ENCODE measurements at regions not wholly inside any gene's neighbourhood (a gene's known extent, or its start where the extent isn't known, plus 50 kb on each side); places are given as distances from the start of the nearest gene placed in this dataset.

DNA sequence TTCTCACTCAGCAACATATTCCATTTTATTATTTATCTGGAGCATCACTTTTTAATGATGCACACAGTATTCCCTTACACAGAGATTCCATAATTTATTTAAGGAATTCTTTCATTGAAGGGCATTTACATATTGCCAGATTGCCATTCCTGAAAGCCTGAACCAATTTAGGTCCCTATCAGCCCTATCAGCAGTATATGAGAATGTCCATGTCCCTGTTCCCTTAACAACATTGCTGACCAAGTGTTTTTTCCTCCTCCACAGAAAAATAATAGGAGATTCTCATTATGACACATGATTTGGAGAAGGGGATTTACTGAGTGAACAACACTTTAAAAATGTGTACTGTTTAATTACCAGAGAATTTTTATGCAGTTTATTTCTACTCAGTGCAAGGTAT is 90.1 kb upstream of the PHOX2B start:
- H3K4me2 ChIP-seq (ENCODE audit: low read depth, low read length), result no peak overlapping the region
- H3K4me1 ChIP-seq (ENCODE audit: control insufficient read depth, insufficient read depth, low read length), result no peaks in the 10 kb centered on the region
- H2AFZ ChIP-seq (replicated peaks; ENCODE audit: low read length, poor library complexity), result no peak overlapping the region
- no peak overlapping the region for H3K4me3 ChIP-seq (ENCODE audit: insufficient read depth, low read depth, low read length)
- H4K5ac ChIP-seq (ENCODE audit: low read depth, low read length), result no peak overlapping the region
- intact Hi-C loops (cut with micrococcal nuclease) (no loop called here), in situ Hi-C loops (cut with MboI; ENCODE audit: low sequenced_read_pairs) (no loop called here), dilution Hi-C loops (cut with HindIII; ENCODE audit: low sequenced_read_pairs, unreplicated experiment) (no loop called here)
- DNase-seq (no peak), ATAC-seq (ENCODE audit: low read depth) (no peak)
- H3K9ac ChIP-seq (ENCODE audit: low read depth, low read length), result no peak overlapping the region
- H2BK5ac ChIP-seq (ENCODE audit: low read depth, low read length, poor library complexity, severe bottlenecking), result no peak overlapping the region
- H2BK120ac ChIP-seq (ENCODE audit: low read depth, low read length), result no peak overlapping the region
- no peaks in the 10 kb centered on the region for H3K79me1 ChIP-seq (ENCODE audit: low read depth in 1 of 2, low read length in 2 of 2)
- H3K27me3 ChIP-seq (ENCODE audit: control insufficient read depth, insufficient read depth, low read length), result no peaks in the 10 kb centered on the region
- no peak for TF ChIP-seq RAD21 (IDR thresholded peaks at IDR 0.05; ENCODE audit: low read length)
- TF ChIP-seq MAFK (IDR thresholded peaks at IDR 0.05; ENCODE audit: low read depth, low read length), result no peak
- TF ChIP-seq SMC3 (IDR thresholded peaks at IDR 0.05; ENCODE audit: low read depth, low read length), result no peak
- TF ChIP-seq BHLHE40 (IDR thresholded peaks at IDR 0.05; ENCODE audit: low read depth, low read length), result no peak
- TF ChIP-seq POLR2A (IDR thresholded peaks at IDR 0.05; ENCODE audit: low read depth, low read length), result no peak
- TF ChIP-seq, protein P1, sequence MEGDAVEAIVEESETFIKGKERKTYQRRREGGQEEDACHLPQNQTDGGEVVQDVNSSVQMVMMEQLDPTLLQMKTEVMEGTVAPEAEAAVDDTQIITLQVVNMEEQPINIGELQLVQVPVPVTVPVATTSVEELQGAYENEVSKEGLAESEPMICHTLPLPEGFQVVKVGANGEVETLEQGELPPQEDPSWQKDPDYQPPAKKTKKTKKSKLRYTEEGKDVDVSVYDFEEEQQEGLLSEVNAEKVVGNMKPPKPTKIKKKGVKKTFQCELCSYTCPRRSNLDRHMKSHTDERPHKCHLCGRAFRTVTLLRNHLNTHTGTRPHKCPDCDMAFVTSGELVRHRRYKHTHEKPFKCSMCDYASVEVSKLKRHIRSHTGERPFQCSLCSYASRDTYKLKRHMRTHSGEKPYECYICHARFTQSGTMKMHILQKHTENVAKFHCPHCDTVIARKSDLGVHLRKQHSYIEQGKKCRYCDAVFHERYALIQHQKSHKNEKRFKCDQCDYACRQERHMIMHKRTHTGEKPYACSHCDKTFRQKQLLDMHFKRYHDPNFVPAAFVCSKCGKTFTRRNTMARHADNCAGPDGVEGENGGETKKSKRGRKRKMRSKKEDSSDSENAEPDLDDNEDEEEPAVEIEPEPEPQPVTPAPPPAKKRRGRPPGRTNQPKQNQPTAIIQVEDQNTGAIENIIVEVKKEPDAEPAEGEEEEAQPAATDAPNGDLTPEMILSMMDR (conservative IDR thresholded peaks at IDR 0.05; ENCODE audit: low read depth, low read length), result no peak
- no peak for TF ChIP-seq FOS (IDR thresholded peaks at IDR 0.05; ENCODE audit: low read depth, low read length)
- TF ChIP-seq, protein P2, sequence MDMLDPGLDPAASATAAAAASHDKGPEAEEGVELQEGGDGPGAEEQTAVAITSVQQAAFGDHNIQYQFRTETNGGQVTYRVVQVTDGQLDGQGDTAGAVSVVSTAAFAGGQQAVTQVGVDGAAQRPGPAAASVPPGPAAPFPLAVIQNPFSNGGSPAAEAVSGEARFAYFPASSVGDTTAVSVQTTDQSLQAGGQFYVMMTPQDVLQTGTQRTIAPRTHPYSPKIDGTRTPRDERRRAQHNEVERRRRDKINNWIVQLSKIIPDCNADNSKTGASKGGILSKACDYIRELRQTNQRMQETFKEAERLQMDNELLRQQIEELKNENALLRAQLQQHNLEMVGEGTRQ (IDR thresholded peaks at IDR 0.05; ENCODE audit: low read depth, low read length), result no peak
- no peak overlapping the region for H2AK9ac ChIP-seq (replicated peaks; ENCODE audit: low read depth, low read length, poor library complexity)
- no peak overlapping the region for H3K56ac ChIP-seq (ENCODE audit: extremely low read depth, insufficient read depth, low read length)
- H4K8ac ChIP-seq (ENCODE audit: low read depth in 2 of 2, low read length in 2 of 2), result no peak overlapping the region
- no peak overlapping the region for H2BK15ac ChIP-seq (ENCODE audit: low read depth, low read length)
- no peaks in the 10 kb centered on the region for H4K20me1 ChIP-seq (ENCODE audit: insufficient read depth, low read length)
- H3K27ac ChIP-seq (ENCODE audit: insufficient read depth, low read length), result no peak overlapping the region
- no peaks in the 10 kb centered on the region for H3K36me3 ChIP-seq (ENCODE audit: control insufficient read depth, insufficient read depth, low read length)
- ChIA-PET POLR2A (ENCODE audit: unreplicated experiment) (no interaction called here), CTCF (no interaction called here)
- H3K18ac ChIP-seq (ENCODE audit: low read depth, low read length), result no peak overlapping the region
- no peaks in the 10 kb centered on the region for H3K9me1 ChIP-seq (ENCODE audit: insufficient read depth, low read length)
- H3K14ac ChIP-seq (replicated peaks; ENCODE audit: low read depth, low read length), result no peak overlapping the region
- no TSS peak for BruUV-seq (replicated peaks)
- H3K9me3 ChIP-seq (ENCODE audit: control insufficient read depth, insufficient read depth, low read length), result no peaks in the 10 kb centered on the region
- H2AK5ac ChIP-seq (ENCODE audit: low read depth, low read length), result no peak overlapping the region
- no peak overlapping the region for H4K91ac ChIP-seq (ENCODE audit: insufficient read depth, low read depth, low read length)
- H3K4ac ChIP-seq (ENCODE audit: low read depth, low read length), result no peak overlapping the region
- no peak overlapping the region for H3K23ac ChIP-seq (ENCODE audit: low read depth, low read length)
- H2BK20ac ChIP-seq (ENCODE audit: low read depth, low read length), result no peak overlapping the region
